ENCODE measurements at regions not wholly inside any gene's neighbourhood (a gene's known extent, or its start where the extent isn't known, plus 50 kb on each side); places are given as distances from the start of the nearest gene placed in this dataset.

GRCh38 chr14:104245075-104245474 lies 106.7 kb downstream of the KIF26A start:
- no peaks in the 10 kb centered on the region for H3K36me3 Mint-ChIP-seq
- no peak for ATAC-seq (ENCODE audit: low read depth in 2 of 2)
- peaks cover 0 to 6% (median 5%) of the 10 kb centered on the region in 3 donors for H3K27me3 Mint-ChIP-seq
- H3K9me3 Mint-ChIP-seq, result peaks cover 0 to 13% (median 4%) of the 10 kb centered on the region in 7 donors
- no peak for DNase-seq
- no peaks in the 10 kb centered on the region for H3K4me1 Mint-ChIP-seq
- H3K4me3 Mint-ChIP-seq, result no peak overlapping the region
- H3K27ac Mint-ChIP-seq, result no peak overlapping the region

- ATAC-seq (ENCODE audit: low read depth in 2 of 2) (no peak), DNase-seq (no peak)
- H3K36me3 Mint-ChIP-seq, result no peaks in the 10 kb centered on the region
- H3K27ac Mint-ChIP-seq, result no peak overlapping the region
- H3K27me3 Mint-ChIP-seq, result peaks cover 0 to 3% (median 1%) of the 10 kb centered on the region in 3 donors
- H3K4me3 Mint-ChIP-seq, result no peak overlapping the region
- no peaks in the 10 kb centered on the region for H3K4me1 Mint-ChIP-seq
- H3K9me3 Mint-ChIP-seq, result peaks cover 0 to 13% (median 4%) of the 10 kb centered on the region in 7 donors
Observed at GRCh38 chr14:104245723-104246122, 107.3 kb downstream of the KIF26A start.

GRCh38 chr14:104246401-104247335 lies 108.3 kb downstream of the KIF26A start:
- ATAC-seq (ENCODE audit: low read depth in 2 of 2) (no peak), DNase-seq (no peak)
- no peaks in the 10 kb centered on the region for H3K27me3 Mint-ChIP-seq
- no peak overlapping the region for H3K4me3 Mint-ChIP-seq
- no peak overlapping the region for H3K27ac Mint-ChIP-seq
- no peaks in the 10 kb centered on the region for H3K4me1 Mint-ChIP-seq
- no peaks in the 10 kb centered on the region for H3K36me3 Mint-ChIP-seq
- H3K9me3 Mint-ChIP-seq, result peaks cover 0 to 13% (median 4%) of the 10 kb centered on the region in 7 donors

- Mint-ChIP-seq H3K9me3 (peaks cover 0 to 8% (median 3%) of the 10 kb centered on the region in 7 donors), H3K4me3 (no peak overlapping the region), H3K27ac (no peak overlapping the region), H3K36me3 (no peaks in the 10 kb centered on the region), H3K27me3 (no peaks in the 10 kb centered on the region), H3K4me1 (peaks cover 0 to 7% (median 0%) of the 10 kb centered on the region in 3 donors)
- no peak for DNase-seq
- ATAC-seq (ENCODE audit: low read depth in 2 of 2), result no peak
Observed at GRCh38 chr14:104247336-104248202, 109.2 kb downstream of the KIF26A start.

- no peaks in the 10 kb centered on the region for H3K36me3 Mint-ChIP-seq
- DNase-seq (no peak), ATAC-seq (ENCODE audit: low read depth in 2 of 2) (no peak)
- H3K9me3 Mint-ChIP-seq, result peaks cover 0 to 8% (median 3%) of the 10 kb centered on the region in 7 donors
- H3K4me3 Mint-ChIP-seq, result no peak overlapping the region
- H3K27ac Mint-ChIP-seq, result no peak overlapping the region
- peaks cover 0 to 7% (median 0%) of the 10 kb centered on the region in 3 donors for H3K4me1 Mint-ChIP-seq
- H3K27me3 Mint-ChIP-seq, result no peaks in the 10 kb centered on the region
Observed at GRCh38 chr14:104248203-104249055, 110.0 kb downstream of the KIF26A start.

GRCh38 chr14:104249089-104249488 lies 110.7 kb downstream of the KIF26A start:
- H3K4me3 Mint-ChIP-seq, result no peak overlapping the region
- no peak for ATAC-seq (ENCODE audit: low read depth in 2 of 2)

GRCh38 chr14:104249706-104250105 lies 111.3 kb downstream of the KIF26A start:
- Mint-ChIP-seq H3K27ac (no peak overlapping the region), H3K9me3 (peaks cover 0 to 8% (median 3%) of the 10 kb centered on the region in 7 donors), H3K36me3 (no peaks in the 10 kb centered on the region), H3K27me3 (peaks cover 6 to 7% (median 6%) of the 10 kb centered on the region in 3 donors), H3K4me1 (peaks cover 0 to 7% (median 4%) of the 10 kb centered on the region in 3 donors), H3K4me3 (no peak overlapping the region)
- ATAC-seq (ENCODE audit: low read depth in 2 of 2) (no peak), DNase-seq (no peak)

More at GRCh38 chr14:104249089-104249488, 110.7 kb downstream of the KIF26A start:
- peaks cover 0 to 8% (median 3%) of the 10 kb centered on the region in 7 donors for H3K9me3 Mint-ChIP-seq
- no peak for DNase-seq
- no peak overlapping the region for H3K27ac Mint-ChIP-seq
- H3K27me3 Mint-ChIP-seq, result peaks cover 0 to 1% (median under 1%) of the 10 kb centered on the region in 3 donors
- H3K4me1 Mint-ChIP-seq, result peaks cover 0 to 7% (median 0%) of the 10 kb centered on the region in 3 donors
- H3K36me3 Mint-ChIP-seq, result no peaks in the 10 kb centered on the region

GRCh38 chr14:104250175-104250574 lies 111.8 kb downstream of the KIF26A start:
- peak overlapping the region in 1 of 6 donors; percentile 45 for H3K27ac Mint-ChIP-seq

GRCh38 chr14:104252256-104253215 lies 114.1 kb downstream of the KIF26A start:
- DNase-seq, result no peak
- ATAC-seq (ENCODE audit: low read depth in 2 of 2), result no peak
- peak overlapping the region in 1 of 6 donors; percentile 74 for H3K27ac Mint-ChIP-seq
- H3K27me3 Mint-ChIP-seq, result peaks cover 15 to 31% (median 28%) of the 10 kb centered on the region in 3 donors
- H3K9me3 Mint-ChIP-seq, result peaks cover 0 to 9% (median 3%) of the 10 kb centered on the region in 7 donors
- peaks cover 0 to 7% (median 4%) of the 10 kb centered on the region in 3 donors for H3K4me1 Mint-ChIP-seq
- peaks cover 0 to 12% of the 10 kb centered on the region in 2 donors for H3K36me3 Mint-ChIP-seq
- H3K4me3 Mint-ChIP-seq, result no peak overlapping the region

More at GRCh38 chr14:104250175-104250574, 111.8 kb downstream of the KIF26A start:
- Mint-ChIP-seq H3K27me3 (peaks cover 6 to 8% (median 6%) of the 10 kb centered on the region in 3 donors), H3K36me3 (no peaks in the 10 kb centered on the region), H3K4me1 (peaks cover 0 to 7% (median 4%) of the 10 kb centered on the region in 3 donors), H3K4me3 (no peak overlapping the region), H3K9me3 (peaks cover 0 to 8% (median 3%) of the 10 kb centered on the region in 7 donors)
- ATAC-seq (ENCODE audit: low read depth in 2 of 2) (no peak), DNase-seq (no peak)

- Mint-ChIP-seq H3K4me1 (peaks cover 0 to 7% (median 4%) of the 10 kb centered on the region in 3 donors), H3K36me3 (peaks cover 0 to 12% of the 10 kb centered on the region in 2 donors), H3K9me3 (peaks cover 0 to 9% (median 4%) of the 10 kb centered on the region in 7 donors), H3K4me3 (no peak overlapping the region), H3K27me3 (peaks cover 19 to 39% (median 36%) of the 10 kb centered on the region in 3 donors), H3K27ac (no peak overlapping the region)
- ATAC-seq (ENCODE audit: low read depth in 2 of 2) (no peak), DNase-seq (no peak)
Observed at GRCh38 chr14:104253223-104253822, 114.9 kb downstream of the KIF26A start.

GRCh38 chr14:104253901-104254353 lies 115.5 kb downstream of the KIF26A start:
- ATAC-seq (ENCODE audit: low read depth in 2 of 2) (no peak), DNase-seq (no peak)
- no peak overlapping the region for H3K4me3 Mint-ChIP-seq
- peaks cover 0 to 7% (median 4%) of the 10 kb centered on the region in 3 donors for H3K4me1 Mint-ChIP-seq
- H3K27me3 Mint-ChIP-seq, result peaks cover 20 to 45% (median 39%) of the 10 kb centered on the region in 3 donors
- peaks cover under 1 to 12% (median 4%) of the 10 kb centered on the region in 7 donors for H3K9me3 Mint-ChIP-seq
- no peak overlapping the region for H3K27ac Mint-ChIP-seq
- peaks cover 0 to 12% of the 10 kb centered on the region in 2 donors for H3K36me3 Mint-ChIP-seq

Measured in naive B cell (primary cell).